Epithelial cell of esophagus (primary cell): ENCODE measurements at regions not wholly inside any gene's neighbourhood (a gene's known extent, or its start where the extent isn't known, plus 50 kb on each side); places are given as distances from the start of the nearest gene placed in this dataset.

Experiments
- DNase-seq: peaks from one replicate; pipeline ENCODE4 v3.0.0; 2010; ENCODE audit warnings: low read depth
- H3K4me3 ChIP-seq: 2 replicates; pipeline ENCODE4 v1.5.1; 2011; ENCODE audit warnings: mild to moderate bottlenecking, low read length, control low read depth
- TF ChIP-seq, protein P1 (sequence below): IDR thresholded peaks from 2 replicates; pipeline ENCODE4 v1.5.1; 2011; ENCODE audit warnings: low read depth, mild to moderate bottlenecking, low read length, control low read depth, inconsistent platforms; ENCODE audit not compliant: insufficient read depth; ENCODE audit errors: missing control alignments

DNA sequence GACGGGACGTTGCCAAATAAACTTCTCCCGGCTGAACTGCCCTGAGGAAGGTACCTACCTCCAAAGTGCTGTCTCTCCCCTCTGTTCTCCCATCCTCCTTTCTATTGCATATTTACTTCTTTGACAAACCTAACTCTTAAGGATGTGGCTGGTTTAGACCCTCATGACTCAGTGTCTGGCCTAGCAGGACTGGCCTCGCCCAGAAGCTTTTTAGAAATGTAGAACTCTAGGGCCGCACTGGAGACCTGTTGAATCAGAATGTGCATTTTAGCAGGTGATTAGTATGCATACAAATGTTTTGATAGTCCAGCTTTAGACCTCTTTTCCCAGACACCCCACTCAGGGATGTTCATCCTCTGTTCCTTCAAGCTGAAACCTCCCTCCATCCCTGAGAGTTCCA lies 335.9 kb downstream of the PIK3R1 start:
- no peak overlapping the region for H3K4me3 ChIP-seq
- DNase-seq: no peak
- TF ChIP-seq, protein P1, sequence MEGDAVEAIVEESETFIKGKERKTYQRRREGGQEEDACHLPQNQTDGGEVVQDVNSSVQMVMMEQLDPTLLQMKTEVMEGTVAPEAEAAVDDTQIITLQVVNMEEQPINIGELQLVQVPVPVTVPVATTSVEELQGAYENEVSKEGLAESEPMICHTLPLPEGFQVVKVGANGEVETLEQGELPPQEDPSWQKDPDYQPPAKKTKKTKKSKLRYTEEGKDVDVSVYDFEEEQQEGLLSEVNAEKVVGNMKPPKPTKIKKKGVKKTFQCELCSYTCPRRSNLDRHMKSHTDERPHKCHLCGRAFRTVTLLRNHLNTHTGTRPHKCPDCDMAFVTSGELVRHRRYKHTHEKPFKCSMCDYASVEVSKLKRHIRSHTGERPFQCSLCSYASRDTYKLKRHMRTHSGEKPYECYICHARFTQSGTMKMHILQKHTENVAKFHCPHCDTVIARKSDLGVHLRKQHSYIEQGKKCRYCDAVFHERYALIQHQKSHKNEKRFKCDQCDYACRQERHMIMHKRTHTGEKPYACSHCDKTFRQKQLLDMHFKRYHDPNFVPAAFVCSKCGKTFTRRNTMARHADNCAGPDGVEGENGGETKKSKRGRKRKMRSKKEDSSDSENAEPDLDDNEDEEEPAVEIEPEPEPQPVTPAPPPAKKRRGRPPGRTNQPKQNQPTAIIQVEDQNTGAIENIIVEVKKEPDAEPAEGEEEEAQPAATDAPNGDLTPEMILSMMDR: no peak

DNA sequence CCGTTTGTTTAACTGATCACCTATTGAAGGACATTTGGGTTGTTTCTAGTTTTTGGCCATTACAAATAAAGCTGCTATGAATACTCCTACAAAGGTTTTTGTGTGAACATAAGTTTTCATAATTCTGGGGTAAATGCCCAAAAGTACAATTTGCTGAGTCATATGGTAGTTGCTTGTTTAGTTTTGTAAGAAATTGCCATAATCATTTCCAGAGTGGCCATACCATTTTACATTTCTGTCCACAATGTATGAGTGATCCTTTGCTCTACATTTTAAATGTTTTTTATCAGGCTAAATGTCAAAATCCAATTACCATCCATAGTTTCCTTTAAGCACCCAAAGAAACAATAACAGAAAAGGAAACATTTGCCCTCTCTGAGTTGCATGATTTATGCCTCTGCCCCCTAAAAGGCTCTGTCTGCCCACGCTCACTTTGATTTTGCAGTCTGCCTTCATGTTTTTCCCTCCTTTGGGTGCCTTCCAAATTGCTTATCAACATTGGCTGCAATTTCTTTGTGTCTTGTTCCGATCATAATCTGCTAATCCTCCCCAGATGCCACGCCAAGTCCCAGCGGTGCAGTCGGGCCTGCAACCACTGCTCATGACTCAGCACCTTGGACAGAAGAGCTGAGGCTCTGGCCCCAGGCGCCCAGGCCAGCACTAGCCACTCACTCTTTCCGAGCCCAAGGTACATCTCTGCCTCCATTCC lies 339.2 kb downstream of the PIK3R1 start:
- TF ChIP-seq, protein P1: no peak
- no peak overlapping the region for H3K4me3 ChIP-seq
- no peak for DNase-seq

DNA sequence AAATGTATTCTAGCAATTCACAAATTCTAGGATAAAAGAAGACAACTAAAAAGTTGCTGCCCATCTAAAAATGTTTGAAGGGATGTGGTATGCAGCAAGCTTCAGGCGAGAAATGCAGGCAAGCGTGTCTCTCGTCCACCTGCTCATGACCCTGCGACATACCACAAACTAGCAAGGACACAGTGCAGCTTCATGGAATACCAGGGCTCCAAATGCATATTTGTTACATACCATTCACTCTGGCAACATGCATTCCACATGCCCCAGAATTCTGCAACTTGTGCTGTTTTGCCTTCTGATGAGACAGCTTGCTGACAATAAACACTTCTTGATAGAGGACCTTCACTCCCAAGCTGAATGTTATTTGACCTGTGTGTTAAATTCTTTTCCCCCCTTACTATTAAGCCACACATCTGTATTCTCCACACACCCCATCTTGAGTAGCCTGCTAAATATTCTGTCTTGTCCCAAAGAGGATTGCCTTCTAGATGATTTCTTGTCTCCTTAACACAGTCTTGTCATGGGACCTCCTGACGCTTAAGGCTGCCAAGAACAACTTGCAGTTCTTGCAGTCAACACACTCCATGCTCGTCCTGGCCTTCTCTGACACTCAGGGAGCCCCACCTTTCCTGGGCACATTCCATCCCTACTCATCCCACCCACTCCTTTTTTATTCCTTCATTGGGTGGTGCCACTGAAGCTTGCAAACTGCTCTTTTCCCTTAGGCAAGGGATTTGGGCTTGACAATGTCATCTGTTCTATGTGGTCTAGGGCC lies 340.5 kb downstream of the PIK3R1 start:
- DNase-seq: no peak
- TF ChIP-seq, protein P1: no peak
- no peak overlapping the region for H3K4me3 ChIP-seq

DNA sequence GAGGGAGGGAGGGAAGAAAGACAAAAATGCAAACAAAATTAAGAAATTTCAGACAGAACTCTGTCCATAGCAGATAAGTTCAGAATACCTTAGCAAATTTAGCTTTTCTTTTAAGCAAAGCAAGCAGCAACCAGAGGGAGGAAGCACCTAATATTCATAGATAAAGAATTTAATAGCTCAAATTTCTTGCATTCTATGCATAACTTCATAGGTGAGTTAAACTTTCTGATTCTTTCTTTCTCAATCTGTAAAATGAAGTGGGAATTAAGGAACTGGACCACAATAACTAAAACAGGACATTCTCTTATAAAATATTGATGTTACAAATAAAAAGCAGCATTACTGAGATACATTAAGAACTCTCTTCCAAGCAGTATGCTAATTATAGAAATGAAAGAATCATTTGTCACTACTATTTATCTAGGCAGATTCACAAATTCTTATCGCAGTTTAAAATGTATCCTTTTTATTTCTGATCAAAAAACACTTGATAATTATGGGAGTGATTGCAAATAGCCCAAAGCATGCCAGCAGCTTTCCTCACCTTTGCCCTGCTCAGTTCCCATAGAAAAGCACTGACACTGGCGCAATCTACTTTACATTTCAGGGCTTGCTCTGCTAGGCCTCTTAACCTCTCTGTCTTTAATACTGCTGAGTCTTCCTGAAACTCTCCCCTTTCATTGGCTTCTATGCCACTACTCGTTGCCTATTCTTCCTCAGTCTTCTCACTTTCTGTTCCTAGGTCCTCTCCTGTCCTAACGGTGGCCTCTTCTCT lies 341.8 kb downstream of the PIK3R1 start:
- DNase-seq: no peak
- H3K4me3 ChIP-seq: no peak overlapping the region
- TF ChIP-seq, protein P1: no peak

DNA sequence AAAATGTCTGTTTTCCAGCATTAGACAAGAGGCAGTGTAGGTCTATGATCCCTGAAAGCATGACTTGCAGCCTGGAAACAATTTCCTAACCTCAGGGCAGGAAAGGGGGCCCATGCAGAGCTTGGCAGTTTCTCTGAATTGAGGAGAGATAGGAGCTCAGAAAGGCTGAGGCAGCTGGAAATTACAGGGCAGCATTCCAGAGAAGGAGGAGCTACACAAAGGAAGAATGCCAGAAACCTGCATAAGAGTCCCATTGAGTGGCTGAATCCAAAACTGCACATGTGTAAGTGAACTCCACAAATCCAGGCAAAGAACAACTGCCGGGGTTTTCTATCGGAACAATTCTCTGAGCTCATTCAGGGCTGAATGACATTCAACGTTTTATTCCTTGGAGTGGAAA lies 346.8 kb downstream of the PIK3R1 start:
- no peak overlapping the region for H3K4me3 ChIP-seq
- peak; percentile 34 for DNase-seq
- TF ChIP-seq, protein P1: no peak

DNA sequence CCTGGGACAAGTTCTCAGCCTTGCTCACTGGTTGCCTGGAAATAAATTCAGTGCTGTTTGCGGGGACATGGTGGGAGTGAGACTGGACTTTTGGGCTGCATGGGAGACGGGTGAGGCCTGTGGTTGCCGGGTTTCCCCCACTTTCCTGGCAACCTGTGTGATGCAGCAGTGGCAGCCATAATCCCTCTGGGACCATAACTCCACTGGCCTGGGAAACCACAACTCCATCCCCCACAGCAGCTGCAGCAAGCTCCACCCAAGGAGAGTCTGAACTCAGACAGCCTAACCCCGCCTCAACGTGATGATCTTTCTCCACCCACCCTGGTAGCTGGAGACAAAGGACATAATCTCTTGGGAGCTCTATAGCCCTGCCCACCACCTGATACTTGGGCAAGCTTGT lies 349.9 kb downstream of the PIK3R1 start:
- DNase-seq: no peak
- TF ChIP-seq, protein P1: no peak
- no peak overlapping the region for H3K4me3 ChIP-seq
